Lower lobe of right lung (tissue), 2 donors: ENCODE measurements at regions not wholly inside any gene's neighbourhood (a gene's known extent, or its start where the extent isn't known, plus 50 kb on each side); places are given as distances from the start of the nearest gene placed in this dataset.

Experiments used
- ATAC-seq, 2 donors: fragments of 200-7000 bp; cut with Tn5 transposase; one replicate each; pipeline ENCODE4 v1.9.1; 2020 to 2022; ENCODE audit warnings: mild to moderate bottlenecking in 2 of 2, moderate library complexity in 2 of 2
- DNase-seq: peaks from one replicate; pipeline ENCODE4 v3.0.0-alpha.2; 2020
- H3K27ac ChIP-seq: fragments of 200-600 bp; one replicate; pipeline ENCODE4 v1.8.0; 2022
- H3K27me3 ChIP-seq: fragments of 200-600 bp; one replicate; pipeline ENCODE4 v1.8.0; 2022; ENCODE audit warnings: low read depth
- H3K36me3 ChIP-seq: fragments of 200-600 bp; one replicate; pipeline ENCODE4 v1.8.0; 2022; ENCODE audit warnings: mild to moderate bottlenecking
- H3K4me1 ChIP-seq: fragments of 200-600 bp; one replicate; pipeline ENCODE4 v1.8.0; 2022
- H3K4me3 ChIP-seq: fragments of 200-600 bp; one replicate; pipeline ENCODE4 v1.8.0; 2022; ENCODE audit warnings: mild to moderate bottlenecking
- H3K9me3 ChIP-seq: fragments of 200-600 bp; one replicate; pipeline ENCODE4 v1.8.0; 2022
- intact Hi-C: fragments of 100-400 bp; cut with DNase I; formaldehyde crosslinking; loops from one replicate; pipeline ENCODE4 v1.11.0; 2022
- TF ChIP-seq, protein P1 (sequence below): fragments of 200-600 bp; IDR thresholded peaks from one replicate; pipeline ENCODE4 v1.8.0; 2022; ENCODE audit warnings: antibody characterized with exemption, mild to moderate bottlenecking
- donor health status: DM: no; HTN: yes; CAD: no; lungs with severe emphysema.

DNA sequence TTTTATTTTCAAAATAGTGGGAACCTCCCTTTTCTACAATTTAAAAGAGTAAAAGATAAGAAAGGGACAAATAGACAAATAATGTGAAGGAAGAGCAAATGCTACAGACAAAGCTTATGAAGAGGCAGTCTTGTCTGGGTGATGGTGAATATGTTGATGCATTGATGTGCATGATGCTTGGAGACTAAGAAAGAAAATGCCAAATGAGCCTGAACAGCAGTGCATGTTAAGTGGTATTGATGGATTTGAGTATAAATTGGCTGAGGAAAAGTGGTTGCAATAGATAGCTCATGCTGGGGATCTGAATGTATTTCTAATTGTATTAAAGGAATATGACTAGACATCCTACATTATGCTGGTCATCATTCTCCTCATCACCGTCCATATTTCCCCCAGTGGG lies 268.6 kb upstream of the ANO5 start:
- ATAC-seq (no peak), DNase-seq (no peak)
- no peak overlapping the region for H3K4me3 ChIP-seq
- no peak overlapping the region for H3K27ac ChIP-seq
- no peaks in the 10 kb centered on the region for H3K27me3 ChIP-seq
- H3K9me3 ChIP-seq: no peaks in the 10 kb centered on the region
- no peaks in the 10 kb centered on the region for H3K36me3 ChIP-seq
- intact Hi-C loops: no loop called here
- TF ChIP-seq, protein P1, sequence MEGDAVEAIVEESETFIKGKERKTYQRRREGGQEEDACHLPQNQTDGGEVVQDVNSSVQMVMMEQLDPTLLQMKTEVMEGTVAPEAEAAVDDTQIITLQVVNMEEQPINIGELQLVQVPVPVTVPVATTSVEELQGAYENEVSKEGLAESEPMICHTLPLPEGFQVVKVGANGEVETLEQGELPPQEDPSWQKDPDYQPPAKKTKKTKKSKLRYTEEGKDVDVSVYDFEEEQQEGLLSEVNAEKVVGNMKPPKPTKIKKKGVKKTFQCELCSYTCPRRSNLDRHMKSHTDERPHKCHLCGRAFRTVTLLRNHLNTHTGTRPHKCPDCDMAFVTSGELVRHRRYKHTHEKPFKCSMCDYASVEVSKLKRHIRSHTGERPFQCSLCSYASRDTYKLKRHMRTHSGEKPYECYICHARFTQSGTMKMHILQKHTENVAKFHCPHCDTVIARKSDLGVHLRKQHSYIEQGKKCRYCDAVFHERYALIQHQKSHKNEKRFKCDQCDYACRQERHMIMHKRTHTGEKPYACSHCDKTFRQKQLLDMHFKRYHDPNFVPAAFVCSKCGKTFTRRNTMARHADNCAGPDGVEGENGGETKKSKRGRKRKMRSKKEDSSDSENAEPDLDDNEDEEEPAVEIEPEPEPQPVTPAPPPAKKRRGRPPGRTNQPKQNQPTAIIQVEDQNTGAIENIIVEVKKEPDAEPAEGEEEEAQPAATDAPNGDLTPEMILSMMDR: no peak
- H3K4me1 ChIP-seq: no peaks in the 10 kb centered on the region

DNA sequence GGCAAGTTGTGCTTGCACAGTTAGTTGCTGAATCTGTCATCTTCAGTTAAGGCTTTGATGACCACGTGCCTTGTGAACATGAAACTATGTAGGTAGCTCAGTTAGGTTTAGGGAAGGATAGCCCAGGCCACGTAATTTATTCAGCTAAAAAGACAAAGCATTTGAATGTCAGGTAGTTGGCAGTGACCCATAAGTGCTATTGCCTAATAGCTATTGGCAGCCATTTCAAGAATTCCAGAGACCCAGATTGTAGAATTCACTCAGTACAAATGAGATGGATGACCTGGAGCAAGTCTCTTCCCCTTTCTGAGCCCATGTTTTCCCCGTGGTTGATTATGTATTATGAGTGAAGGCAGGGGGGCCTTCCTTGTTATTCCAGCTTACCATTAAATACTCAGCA lies 265.3 kb upstream of the ANO5 start:
- Histone ChIP-seq H3K4me3 (no peak overlapping the region), H3K4me1 (no peaks in the 10 kb centered on the region), H3K36me3 (no peaks in the 10 kb centered on the region), H3K27me3 (no peaks in the 10 kb centered on the region), H3K27ac (no peak overlapping the region), H3K9me3 (no peaks in the 10 kb centered on the region)
- no peak for ATAC-seq
- TF ChIP-seq, protein P1: no peak
- no peak for DNase-seq
- intact Hi-C loops: no loop called here

DNA sequence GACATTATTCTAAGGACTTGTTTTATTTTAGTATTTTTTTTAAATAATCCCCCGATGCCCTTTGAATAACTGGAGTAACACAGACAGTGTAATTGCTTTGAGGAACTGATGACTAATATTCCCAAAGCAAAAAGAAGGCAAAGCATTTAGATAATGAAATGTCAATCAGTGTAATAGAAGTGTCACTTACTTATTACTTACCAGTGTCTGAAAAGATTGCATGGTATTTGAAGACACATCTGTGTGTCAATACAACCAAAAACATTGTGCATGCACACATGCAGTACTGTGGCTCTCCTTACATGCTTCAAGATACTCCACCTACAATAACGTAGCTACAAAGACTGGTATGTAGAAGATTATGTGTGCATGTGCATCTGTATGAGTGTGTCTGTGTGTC lies 264.0 kb upstream of the ANO5 start:
- no peaks in the 10 kb centered on the region for H3K4me1 ChIP-seq
- H3K4me3 ChIP-seq: no peak overlapping the region
- TF ChIP-seq, protein P1: no peak
- no peaks in the 10 kb centered on the region for H3K27me3 ChIP-seq
- H3K27ac ChIP-seq: no peak overlapping the region
- DNase-seq (no peak), ATAC-seq (no peak)
- no peaks in the 10 kb centered on the region for H3K9me3 ChIP-seq
- H3K36me3 ChIP-seq: no peaks in the 10 kb centered on the region
- intact Hi-C loops: no loop called here

DNA sequence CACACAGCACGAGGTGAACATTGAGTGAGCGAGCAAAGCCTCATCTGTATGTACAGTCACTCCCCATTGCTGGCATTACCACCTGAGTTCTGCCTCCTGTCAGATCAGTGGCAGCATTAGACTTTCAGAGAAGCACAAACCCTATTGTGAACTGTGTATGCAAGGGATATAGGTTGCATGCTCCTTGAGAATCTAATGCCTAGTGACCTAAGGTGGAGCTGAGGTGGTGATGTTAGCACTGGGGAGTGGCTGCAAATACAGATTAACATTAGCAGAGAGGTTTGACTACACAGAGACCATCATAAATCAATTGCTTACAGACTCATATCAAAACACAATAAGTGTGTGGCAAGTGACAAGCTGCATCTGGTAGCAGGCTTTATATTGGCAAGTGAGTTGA lies 262.5 kb upstream of the ANO5 start:
- H3K27me3 ChIP-seq: no peaks in the 10 kb centered on the region
- no peak overlapping the region for H3K27ac ChIP-seq
- TF ChIP-seq, protein P1: no peak
- no peaks in the 10 kb centered on the region for H3K4me1 ChIP-seq
- ATAC-seq (no peak), DNase-seq (no peak)
- H3K9me3 ChIP-seq: no peaks in the 10 kb centered on the region
- intact Hi-C loops: no loop called here
- no peaks in the 10 kb centered on the region for H3K36me3 ChIP-seq
- H3K4me3 ChIP-seq: no peak overlapping the region

DNA sequence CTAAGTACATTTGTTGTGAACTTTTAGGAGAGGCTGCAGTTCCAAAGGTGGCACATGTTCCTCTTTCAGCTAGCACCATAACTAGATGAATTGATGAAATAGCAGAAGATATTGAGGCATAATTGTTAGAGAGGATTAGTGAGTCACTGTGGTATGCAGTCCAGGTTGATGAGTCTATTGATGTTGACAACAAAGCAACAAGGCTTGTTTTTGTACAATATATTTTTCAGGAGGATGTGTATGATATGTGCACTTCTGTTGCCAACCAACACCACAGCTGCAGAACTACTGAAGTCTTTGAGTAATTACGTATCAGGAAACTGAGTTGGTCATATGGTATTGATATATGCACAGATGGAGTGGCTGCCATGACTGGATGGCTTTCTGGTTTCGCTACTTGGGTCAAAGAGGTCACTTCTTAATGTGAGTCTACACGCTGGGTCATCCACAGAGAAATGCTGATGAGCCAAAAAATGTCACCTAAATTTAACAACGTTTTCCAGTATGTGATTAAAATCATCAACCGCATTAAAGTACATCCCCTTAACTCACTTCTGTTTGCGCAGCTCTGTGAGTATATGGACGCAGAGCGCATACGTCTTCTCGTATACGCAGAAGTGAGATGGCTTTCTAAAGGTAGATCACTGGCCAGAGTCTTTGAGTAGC lies 261.3 kb upstream of the ANO5 start:
- intact Hi-C loops: no loop called here
- Histone ChIP-seq H3K27ac (no peak overlapping the region), H3K9me3 (no peaks in the 10 kb centered on the region), H3K36me3 (no peaks in the 10 kb centered on the region), H3K4me3 (no peak overlapping the region), H3K27me3 (no peaks in the 10 kb centered on the region), H3K4me1 (no peaks in the 10 kb centered on the region)
- DNase-seq (no peak), ATAC-seq (no peak)
- TF ChIP-seq, protein P1: no peak
